Mucosa of stomach (tissue), 1 donor: ENCODE measurements at regions not wholly inside any gene's neighbourhood (a gene's known extent, or its start where the extent isn't known, plus 50 kb on each side); places are given as distances from the start of the nearest gene placed in this dataset.
"Not testable (repeated sequence)": the region's sequence is repeated elsewhere in the genome, so short reads cannot be mapped to it uniquely, and the experiment has no call there.

ENCODE experiments used
- H3K27me3 ChIP-seq: one replicate; pipeline ENCODE4 v1.7.0; 2013; ENCODE audit warnings: mild to moderate bottlenecking, low read length; ENCODE audit not compliant: control insufficient read depth, insufficient read depth
- H3K36me3 ChIP-seq: one replicate; pipeline ENCODE4 v1.7.0; 2013; ENCODE audit warnings: low read length; ENCODE audit not compliant: control insufficient read depth, insufficient read depth
- H3K4me1 ChIP-seq: one replicate; pipeline ENCODE4 v1.7.0; 2013; ENCODE audit warnings: mild to moderate bottlenecking, low read length; ENCODE audit not compliant: control insufficient read depth, insufficient read depth
- H3K4me3 ChIP-seq: one replicate; pipeline ENCODE4 v1.7.0; 2013; ENCODE audit warnings: low read length
- H3K9ac ChIP-seq: one replicate; pipeline ENCODE4 v1.7.0; 2013; ENCODE audit warnings: mild to moderate bottlenecking, low read length, moderate library complexity
- H3K9me3 ChIP-seq: one replicate; pipeline ENCODE4 v1.7.0; 2013; ENCODE audit warnings: mild to moderate bottlenecking, low read length, moderate library complexity; ENCODE audit not compliant: control insufficient read depth
- donor health status: Pancreatic carcinoma.

GRCh38 chr6:16038938-16039337 lies 89.9 kb upstream of the MYLIP start:
- H3K36me3 ChIP-seq, result no peaks in the 10 kb centered on the region
- H3K4me1 ChIP-seq, result peaks cover 9% of the 10 kb centered on the region
- H3K9me3 ChIP-seq, result no peaks in the 10 kb centered on the region
- no peak overlapping the region for H3K4me3 ChIP-seq
- H3K27me3 ChIP-seq, result no peaks in the 10 kb centered on the region
- H3K9ac ChIP-seq, result no peak overlapping the region

DNA sequence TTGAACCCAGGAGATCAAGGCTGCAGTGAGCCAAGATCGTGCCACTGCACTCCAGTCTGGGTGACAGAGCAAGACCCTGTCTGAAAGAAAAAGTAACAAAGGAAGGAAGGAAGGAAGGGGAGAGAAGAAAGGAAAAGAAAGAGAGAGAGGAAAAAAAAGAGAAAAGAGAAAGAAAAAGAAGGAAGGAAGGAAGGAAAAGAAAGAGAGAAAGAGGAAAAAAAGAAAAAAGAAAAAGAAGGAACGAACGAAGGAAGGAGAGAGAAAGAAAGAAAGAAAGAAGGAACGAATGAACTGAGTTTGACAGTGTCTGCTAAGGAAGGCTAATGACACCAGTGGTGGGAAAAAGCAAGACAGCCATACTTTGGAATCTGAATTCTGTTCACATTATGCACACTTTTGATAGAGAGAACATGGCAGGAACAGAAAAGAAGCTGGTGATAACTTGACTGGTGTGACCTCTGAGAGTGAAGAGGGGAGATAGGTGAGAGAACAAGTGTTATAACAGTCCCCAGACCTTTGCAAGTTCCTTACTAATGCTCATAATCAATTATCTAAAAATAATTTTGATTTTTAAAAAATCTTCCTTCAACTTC lies 93.3 kb upstream of the MYLIP start:
- Histone ChIP-seq H3K9me3 (no peaks in the 10 kb centered on the region), H3K36me3 (no peaks in the 10 kb centered on the region), H3K4me3 (no peak overlapping the region), H3K9ac (no peak overlapping the region), H3K27me3 (no peaks in the 10 kb centered on the region), H3K4me1 (no peaks in the 10 kb centered on the region)

GRCh38 chr6:16033214-16033613 lies 95.7 kb upstream of the MYLIP start:
- H3K9me3 ChIP-seq, result no peaks in the 10 kb centered on the region
- H3K36me3 ChIP-seq, result no peaks in the 10 kb centered on the region
- no peaks in the 10 kb centered on the region for H3K27me3 ChIP-seq
- no peak overlapping the region for H3K4me3 ChIP-seq
- H3K4me1 ChIP-seq, result no peaks in the 10 kb centered on the region
- H3K9ac ChIP-seq, result no peak overlapping the region

- Histone ChIP-seq H3K36me3 (no peaks in the 10 kb centered on the region), H3K9ac (no peak overlapping the region), H3K27me3 (no peaks in the 10 kb centered on the region), H3K9me3 (no peaks in the 10 kb centered on the region), H3K4me3 (no peak overlapping the region), H3K4me1 (no peaks in the 10 kb centered on the region)
These were observed 97.5 kb upstream of the MYLIP start for GRCh38 chr6:16031278-16031981.

- H3K4me1 ChIP-seq, result no peaks in the 10 kb centered on the region
- no peak overlapping the region for H3K9ac ChIP-seq
- no peaks in the 10 kb centered on the region for H3K27me3 ChIP-seq
- no peak overlapping the region for H3K4me3 ChIP-seq
- no peaks in the 10 kb centered on the region for H3K9me3 ChIP-seq
- H3K36me3 ChIP-seq, result no peaks in the 10 kb centered on the region
These were observed 99.9 kb upstream of the MYLIP start for GRCh38 chr6:16028966-16029365.

DNA sequence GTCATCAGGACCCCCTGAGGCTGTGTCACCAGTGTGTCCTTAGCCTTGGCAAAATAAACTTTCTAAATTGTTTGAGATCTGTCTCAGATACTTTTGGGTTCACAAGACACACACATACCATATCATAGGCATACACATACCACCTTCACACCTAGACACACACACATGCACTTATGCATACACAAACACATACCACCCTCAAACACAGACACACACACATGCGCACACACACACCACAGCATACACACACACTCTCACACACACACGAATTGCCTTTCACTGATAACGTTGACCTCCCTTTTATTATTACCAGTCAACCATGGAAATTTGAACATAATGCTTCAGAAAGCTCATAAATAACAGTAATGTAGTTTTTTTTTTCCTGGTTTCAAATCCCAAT lies 108.6 kb upstream of the MYLIP start:
- Histone ChIP-seq H3K36me3 (no peaks in the 10 kb centered on the region), H3K9ac (no peak overlapping the region), H3K27me3 (no peaks in the 10 kb centered on the region), H3K9me3 (no peaks in the 10 kb centered on the region), H3K4me3 (no peak overlapping the region), H3K4me1 (no peaks in the 10 kb centered on the region)

- no peaks in the 10 kb centered on the region for H3K27me3 ChIP-seq
- no peak overlapping the region for H3K4me3 ChIP-seq
- H3K4me1 ChIP-seq, result no peaks in the 10 kb centered on the region
- H3K36me3 ChIP-seq, result no peaks in the 10 kb centered on the region
- no peaks in the 10 kb centered on the region for H3K9me3 ChIP-seq
- no peak overlapping the region for H3K9ac ChIP-seq
These were observed 109.4 kb upstream of the MYLIP start for GRCh38 chr6:16019462-16019861.

GRCh38 chr6:16018626-16019025 lies 110.3 kb upstream of the MYLIP start:
- Histone ChIP-seq H3K9ac (no peak overlapping the region), H3K27me3 (no peaks in the 10 kb centered on the region), H3K4me1 (no peaks in the 10 kb centered on the region)

DNA sequence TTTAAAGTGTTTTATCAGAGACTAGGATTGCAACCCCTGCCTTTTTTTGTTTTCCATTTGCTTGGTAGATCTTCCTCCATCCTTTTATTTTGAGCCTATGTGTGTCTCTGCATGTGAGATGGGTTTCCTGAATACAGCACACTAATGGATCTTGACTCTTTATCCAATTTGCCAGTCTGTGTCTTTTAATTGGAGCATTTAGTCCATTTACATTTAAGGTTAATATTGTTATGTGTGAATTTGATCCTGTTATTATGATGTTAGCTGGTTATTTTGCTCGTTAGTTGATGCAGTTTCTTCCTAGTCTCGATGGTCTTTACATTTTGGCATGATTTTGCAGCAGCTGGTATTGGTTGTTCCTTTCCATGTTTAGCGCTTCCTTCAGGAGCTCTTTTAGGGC lies 114.6 kb upstream of the MYLIP start:
- H3K9me3 ChIP-seq, H3K27me3 ChIP-seq, H3K9ac ChIP-seq, H3K4me3 ChIP-seq, H3K36me3 ChIP-seq, H3K4me1 ChIP-seq: not testable (repeated sequence)

More at GRCh38 chr6:16018626-16019025, 110.3 kb upstream of the MYLIP start:
- Histone ChIP-seq H3K36me3 (no peaks in the 10 kb centered on the region), H3K4me3 (no peak overlapping the region), H3K9me3 (no peaks in the 10 kb centered on the region)

- Histone ChIP-seq H3K9me3 (no peaks in the 10 kb centered on the region), H3K27me3 (no peaks in the 10 kb centered on the region), H3K9ac (no peak overlapping the region)
These were observed 121.7 kb upstream of the MYLIP start for GRCh38 chr6:16007146-16007545.

DNA sequence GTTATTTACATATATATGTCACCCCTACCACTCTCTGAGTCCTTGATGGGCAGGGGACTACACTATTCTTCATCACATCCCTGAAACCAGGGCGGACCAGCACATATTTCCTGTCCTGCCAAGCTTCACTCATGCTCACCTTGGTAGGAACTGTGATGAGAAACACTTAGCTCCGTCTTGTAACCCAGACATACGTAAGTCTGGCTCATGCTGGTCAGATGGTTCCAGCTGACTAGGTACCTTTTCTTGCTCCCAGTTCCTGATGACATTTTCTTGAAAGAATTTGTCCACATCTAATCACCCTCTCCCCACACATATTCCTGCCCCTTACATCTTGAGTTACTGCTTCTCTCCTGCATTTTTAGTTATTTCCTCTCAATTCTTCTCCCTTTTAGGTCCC lies 122.2 kb upstream of the MYLIP start:
- H3K4me3 ChIP-seq, result no peak overlapping the region
- no peaks in the 10 kb centered on the region for H3K36me3 ChIP-seq
- H3K4me1 ChIP-seq, result no peaks in the 10 kb centered on the region
- H3K9ac ChIP-seq, result no peak overlapping the region
- no peaks in the 10 kb centered on the region for H3K9me3 ChIP-seq
- H3K27me3 ChIP-seq, result no peaks in the 10 kb centered on the region

More at GRCh38 chr6:16007146-16007545, 121.7 kb upstream of the MYLIP start:
- H3K36me3 ChIP-seq, result no peaks in the 10 kb centered on the region
- no peak overlapping the region for H3K4me3 ChIP-seq
- H3K4me1 ChIP-seq, result no peaks in the 10 kb centered on the region

- no peaks in the 10 kb centered on the region for H3K9me3 ChIP-seq
- no peak overlapping the region for H3K9ac ChIP-seq
- H3K36me3 ChIP-seq, result no peaks in the 10 kb centered on the region
- H3K27me3 ChIP-seq, result no peaks in the 10 kb centered on the region
- H3K4me3 ChIP-seq, result no peak overlapping the region
- H3K4me1 ChIP-seq, result no peaks in the 10 kb centered on the region
These were observed 123.8 kb upstream of the MYLIP start for GRCh38 chr6:16004934-16005679.
